ENCODE measurements at regions not wholly inside any gene's neighbourhood (a gene's known extent, or its start where the extent isn't known, plus 50 kb on each side); places are given as distances from the start of the nearest gene placed in this dataset.

GRCh38 chr7:153537271-153537670 is 514.9 kb upstream of the DPP6 start:
- Histone ChIP-seq H3K4me3 (no peak overlapping the region), H3K4me2 (ENCODE audit: unreplicated experiment) (no peak overlapping the region), H3K27me3 (replicated peaks; ENCODE audit: insufficient read depth) (no peaks in the 10 kb centered on the region), H3K27ac (no peak overlapping the region), H3K79me2 (ENCODE audit: insufficient read depth) (no peaks in the 10 kb centered on the region), H3K9me3 (ENCODE audit: low read depth) (no peaks in the 10 kb centered on the region), H3F3A (ENCODE audit: insufficient read depth) (no peaks in the 10 kb centered on the region), H2AFZ (no peak overlapping the region), H3K9ac (no peak overlapping the region), H3K9me2 (ENCODE audit: insufficient read depth) (no peaks in the 10 kb centered on the region), H4K20me1 (ENCODE audit: insufficient read depth) (no peaks in the 10 kb centered on the region), H3K36me3 (ENCODE audit: low read depth) (no peaks in the 10 kb centered on the region), H3K4me1 (ENCODE audit: insufficient read depth) (no peaks in the 10 kb centered on the region)
- in situ Hi-C loops (cut with MboI): no loop called here
- DNase-seq: no peak
- TF ChIP-seq EZH2phosphoT487 (IDR thresholded peaks at IDR 0.05; ENCODE audit: insufficient read depth, low read depth) (no peak), EZH2 (IDR thresholded peaks at IDR 0.05; ENCODE audit: insufficient read depth, poor library complexity, severe bottlenecking) (no peak)
- WGBS, 2 experiments (ENCODE audit: low coverage in 1 of 2, low lambda C conversion rate in 2 of 2, missing lambda C conversion rate in 2 of 2): 8 to 13% methylated on average over 8 of the region's 8 CpGs

DNA sequence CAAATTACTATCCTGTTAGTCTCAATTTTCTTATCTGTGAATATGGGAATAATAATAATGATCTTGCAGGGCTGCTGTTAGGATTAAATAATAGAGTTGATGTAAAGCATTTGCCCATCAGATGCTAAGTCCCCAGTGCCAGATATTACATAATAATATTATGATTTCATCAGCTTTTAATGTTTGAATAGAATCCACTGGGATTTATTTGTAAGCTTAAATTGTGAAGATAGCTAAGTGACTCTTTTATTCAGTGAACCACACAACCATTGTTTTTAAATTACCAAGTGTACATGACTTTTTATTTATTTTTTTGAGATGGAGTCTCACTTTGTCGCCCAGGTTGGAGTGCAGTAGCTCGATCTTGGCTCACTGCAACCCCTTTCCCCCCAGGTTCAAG is 510.3 kb upstream of the DPP6 start:
- in situ Hi-C loops (cut with MboI): no loop called here

DNA sequence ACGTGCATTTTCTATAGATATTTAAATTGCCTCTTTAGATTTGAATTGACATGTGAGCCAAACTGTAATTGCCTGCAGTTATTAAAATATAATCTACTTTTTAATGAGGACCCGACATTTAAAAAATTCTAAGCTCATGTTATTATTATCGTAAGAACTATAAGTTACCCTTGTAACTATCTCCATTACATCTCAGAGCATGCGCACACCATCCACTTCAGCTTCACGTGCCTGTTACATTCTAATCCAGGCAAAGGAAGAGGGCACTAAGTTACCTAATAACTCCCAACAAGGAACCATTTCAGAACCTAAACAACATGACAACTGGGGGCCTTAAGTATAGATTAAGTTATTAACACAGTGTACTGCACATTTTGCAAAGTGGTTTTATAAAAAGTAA is 509.0 kb upstream of the DPP6 start:
- H2AFZ ChIP-seq: no peak overlapping the region

More for the DNA sequence above, 510.3 kb upstream of the DPP6 start:
- no peak for DNase-seq
- TF ChIP-seq EZH2 (IDR thresholded peaks at IDR 0.05; ENCODE audit: insufficient read depth, poor library complexity, severe bottlenecking) (no peak), EZH2phosphoT487 (IDR thresholded peaks at IDR 0.05; ENCODE audit: insufficient read depth, low read depth) (no peak)
- H3K79me2 ChIP-seq (ENCODE audit: insufficient read depth): no peaks in the 10 kb centered on the region
- H3K4me3 ChIP-seq: no peak overlapping the region
- H3K27me3 ChIP-seq (replicated peaks; ENCODE audit: insufficient read depth): no peaks in the 10 kb centered on the region
- no peaks in the 10 kb centered on the region for H3K9me2 ChIP-seq (ENCODE audit: insufficient read depth)
- no peak overlapping the region for H3K4me2 ChIP-seq (ENCODE audit: unreplicated experiment)
- no peaks in the 10 kb centered on the region for H4K20me1 ChIP-seq (ENCODE audit: insufficient read depth)
- 3 to 8% methylated on average over 2 of the region's 2 CpGs for WGBS, 2 experiments (ENCODE audit: low coverage in 1 of 2, low lambda C conversion rate in 2 of 2, missing lambda C conversion rate in 2 of 2)
- no peaks in the 10 kb centered on the region for H3K36me3 ChIP-seq (ENCODE audit: low read depth)
- no peaks in the 10 kb centered on the region for H3F3A ChIP-seq (ENCODE audit: insufficient read depth)
- H2AFZ ChIP-seq: no peak overlapping the region
- no peaks in the 10 kb centered on the region for H3K9me3 ChIP-seq (ENCODE audit: low read depth)
- no peaks in the 10 kb centered on the region for H3K4me1 ChIP-seq (ENCODE audit: insufficient read depth)
- no peak overlapping the region for H3K9ac ChIP-seq
- no peak overlapping the region for H3K27ac ChIP-seq

GRCh38 chr7:153550173-153550572 is 502.0 kb upstream of the DPP6 start:
- TF ChIP-seq EZH2 (IDR thresholded peaks at IDR 0.05; ENCODE audit: insufficient read depth, poor library complexity, severe bottlenecking) (no peak), EZH2phosphoT487 (IDR thresholded peaks at IDR 0.05; ENCODE audit: insufficient read depth, low read depth) (no peak)
- no peaks in the 10 kb centered on the region for H3K79me2 ChIP-seq (ENCODE audit: insufficient read depth)
- H3F3A ChIP-seq (ENCODE audit: insufficient read depth): no peaks in the 10 kb centered on the region
- no peaks in the 10 kb centered on the region for H3K27me3 ChIP-seq (replicated peaks; ENCODE audit: insufficient read depth)
- no peaks in the 10 kb centered on the region for H3K9me2 ChIP-seq (ENCODE audit: insufficient read depth)
- H3K4me3 ChIP-seq: no peak overlapping the region
- no peaks in the 10 kb centered on the region for H3K36me3 ChIP-seq (ENCODE audit: low read depth)
- in situ Hi-C loops (cut with MboI): no loop called here
- no peak overlapping the region for H3K4me2 ChIP-seq (ENCODE audit: unreplicated experiment)
- DNase-seq: no peak
- H3K27ac ChIP-seq: no peak overlapping the region
- no peak overlapping the region for H3K9ac ChIP-seq
- no peaks in the 10 kb centered on the region for H3K9me3 ChIP-seq (ENCODE audit: low read depth)
- H4K20me1 ChIP-seq (ENCODE audit: insufficient read depth): no peaks in the 10 kb centered on the region
- no peak overlapping the region for H2AFZ ChIP-seq
- no peaks in the 10 kb centered on the region for H3K4me1 ChIP-seq (ENCODE audit: insufficient read depth)
- WGBS, 2 experiments (ENCODE audit: low coverage in 1 of 2, low lambda C conversion rate in 2 of 2, missing lambda C conversion rate in 2 of 2): 25 to 40% methylated on average over 1 of the region's 1 CpG

More for the DNA sequence above, 509.0 kb upstream of the DPP6 start:
- H3K27ac ChIP-seq: no peak overlapping the region
- no peaks in the 10 kb centered on the region for H3K79me2 ChIP-seq (ENCODE audit: insufficient read depth)
- WGBS, 2 experiments (ENCODE audit: low coverage in 1 of 2, low lambda C conversion rate in 2 of 2, missing lambda C conversion rate in 2 of 2): 28 to 34% methylated on average over 5 of the region's 5 CpGs
- H3K9me3 ChIP-seq (ENCODE audit: low read depth): no peaks in the 10 kb centered on the region
- no peaks in the 10 kb centered on the region for H3K9me2 ChIP-seq (ENCODE audit: insufficient read depth)
- H3F3A ChIP-seq (ENCODE audit: insufficient read depth): no peaks in the 10 kb centered on the region
- no peak overlapping the region for H3K4me3 ChIP-seq
- H4K20me1 ChIP-seq (ENCODE audit: insufficient read depth): no peaks in the 10 kb centered on the region
- no peaks in the 10 kb centered on the region for H3K27me3 ChIP-seq (replicated peaks; ENCODE audit: insufficient read depth)
- in situ Hi-C loops (cut with MboI): no loop called here
- TF ChIP-seq EZH2phosphoT487 (IDR thresholded peaks at IDR 0.05; ENCODE audit: insufficient read depth, low read depth) (no peak), EZH2 (IDR thresholded peaks at IDR 0.05; ENCODE audit: insufficient read depth, poor library complexity, severe bottlenecking) (no peak)
- H3K4me2 ChIP-seq (ENCODE audit: unreplicated experiment): no peak overlapping the region
- DNase-seq: no peak
- no peaks in the 10 kb centered on the region for H3K36me3 ChIP-seq (ENCODE audit: low read depth)
- no peak overlapping the region for H3K9ac ChIP-seq
- H3K4me1 ChIP-seq (ENCODE audit: insufficient read depth): no peaks in the 10 kb centered on the region

DNA sequence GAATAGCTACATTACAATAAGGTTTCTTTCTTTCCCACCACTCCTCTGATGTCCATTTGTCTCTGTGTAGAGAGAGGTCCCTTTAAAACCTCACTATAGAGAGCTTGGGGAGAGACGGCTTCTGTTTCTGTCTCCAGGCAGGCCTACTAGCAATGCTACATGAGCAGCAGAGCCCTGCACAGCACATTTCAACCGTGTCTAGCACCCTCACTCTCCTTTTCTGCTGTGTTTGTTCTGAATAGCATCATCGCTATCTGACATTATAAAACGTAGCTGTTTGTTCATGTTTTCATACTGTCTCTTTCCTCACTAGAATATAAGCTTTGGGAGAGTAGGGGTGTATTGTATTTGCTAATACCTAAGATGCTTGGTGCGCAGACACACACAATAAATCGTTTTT is 487.8 kb upstream of the DPP6 start:
- Histone ChIP-seq H4K20me1 (ENCODE audit: insufficient read depth) (no peaks in the 10 kb centered on the region), H3F3A (ENCODE audit: insufficient read depth) (no peaks in the 10 kb centered on the region), H3K4me2 (ENCODE audit: unreplicated experiment) (no peak overlapping the region), H3K9ac (no peak overlapping the region), H3K27me3 (replicated peaks; ENCODE audit: insufficient read depth) (no peaks in the 10 kb centered on the region), H3K4me1 (ENCODE audit: insufficient read depth) (no peaks in the 10 kb centered on the region), H3K4me3 (no peak overlapping the region), H3K27ac (no peak overlapping the region), H3K36me3 (ENCODE audit: low read depth) (no peaks in the 10 kb centered on the region), H2AFZ (no peak overlapping the region), H3K79me2 (ENCODE audit: insufficient read depth) (no peaks in the 10 kb centered on the region), H3K9me3 (ENCODE audit: low read depth) (no peaks in the 10 kb centered on the region), H3K9me2 (ENCODE audit: insufficient read depth) (no peaks in the 10 kb centered on the region)
- 14 to 20% methylated on average over 6 of the region's 6 CpGs for WGBS, 2 experiments (ENCODE audit: low coverage in 1 of 2, low lambda C conversion rate in 2 of 2, missing lambda C conversion rate in 2 of 2)
- in situ Hi-C loops (cut with MboI): no loop called here
- no peak for TF ChIP-seq EZH2 (IDR thresholded peaks at IDR 0.05; ENCODE audit: insufficient read depth, poor library complexity, severe bottlenecking)
- TF ChIP-seq EZH2phosphoT487 (IDR thresholded peaks at IDR 0.05; ENCODE audit: insufficient read depth, low read depth): no peak
- DNase-seq: no peak
